ENCODE measurements at regions not wholly inside any gene's neighbourhood (a gene's known extent, or its start where the extent isn't known, plus 50 kb on each side); places are given as distances from the start of the nearest gene placed in this dataset.

DNA sequence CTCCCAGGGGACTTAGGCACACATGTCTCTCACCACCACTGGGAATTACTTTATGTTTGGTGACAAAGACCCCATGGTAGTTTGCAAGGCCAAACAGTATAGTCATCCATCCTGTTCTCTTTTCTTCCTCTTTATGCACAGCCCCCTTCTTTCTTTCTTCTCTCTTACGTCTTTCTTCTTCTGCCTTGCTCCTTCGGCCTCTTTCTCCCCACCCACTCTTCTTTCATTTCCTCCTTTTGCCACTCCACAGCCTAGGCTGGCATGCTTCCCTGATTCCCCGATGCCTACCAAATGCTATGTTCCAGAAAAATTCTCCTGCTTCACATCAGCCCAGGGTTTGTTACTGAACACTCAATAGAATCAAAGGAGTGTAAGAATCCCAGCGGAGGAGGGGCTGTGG is 62.4 kb upstream of the MKLN1 start:
- DNase-seq (ENCODE audit: low read depth in 2 of 2) = no peak

GRCh38 chr7:131267631-131268030 is 60.0 kb upstream of the MKLN1 start:
- no peak for DNase-seq (ENCODE audit: low read depth in 2 of 2)

DNA sequence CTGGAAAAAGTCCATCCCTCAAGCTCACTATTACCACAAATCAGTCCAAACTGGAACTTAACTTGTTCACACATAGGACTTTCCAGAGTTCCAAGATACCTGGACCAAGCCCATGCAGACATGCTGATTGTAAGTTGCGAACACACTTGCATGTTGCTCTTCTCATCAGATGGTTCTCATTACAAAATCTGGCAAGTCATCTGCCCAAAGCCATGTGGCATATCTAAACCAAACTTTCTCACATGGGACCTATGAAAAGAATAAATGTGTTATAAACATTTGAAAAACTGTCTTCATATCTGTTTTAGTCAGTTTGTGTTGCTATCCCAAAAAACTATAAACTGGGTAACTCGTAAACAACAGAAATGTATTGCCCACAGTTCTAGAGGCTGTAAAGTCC is 58.8 kb upstream of the MKLN1 start:
- DNase-seq (ENCODE audit: low read depth in 2 of 2) = no peak

DNA sequence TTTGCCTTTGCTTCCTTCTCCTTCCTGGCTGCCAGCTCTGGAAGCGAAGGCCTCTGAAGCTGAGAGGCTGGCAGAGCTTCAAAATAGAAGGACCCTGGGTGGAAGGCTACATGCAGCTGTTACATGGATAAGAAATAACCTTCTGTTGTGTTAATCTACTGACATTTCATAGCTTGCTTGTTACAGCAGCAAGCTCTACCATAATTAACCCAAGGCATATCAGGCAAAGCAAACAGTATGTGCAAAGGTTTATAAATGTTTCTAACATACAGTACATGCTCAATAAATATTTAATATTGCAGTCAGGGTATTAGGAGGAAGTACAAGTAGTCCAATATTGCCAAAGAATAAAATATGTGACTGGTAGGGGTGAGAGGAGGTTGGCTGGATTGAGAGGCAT is 55.6 kb upstream of the MKLN1 start:
- DNase-seq (ENCODE audit: low read depth in 2 of 2) = no peak

- DNase-seq (ENCODE audit: low read depth in 2 of 2) = no peak
These were observed 52.7 kb upstream of the MKLN1 start for GRCh38 chr7:131274986-131275385.

- DNase-seq (ENCODE audit: low read depth in 2 of 2) = no peak
These were observed 51.5 kb upstream of the MKLN1 start for GRCh38 chr7:131276190-131276589.

DNA sequence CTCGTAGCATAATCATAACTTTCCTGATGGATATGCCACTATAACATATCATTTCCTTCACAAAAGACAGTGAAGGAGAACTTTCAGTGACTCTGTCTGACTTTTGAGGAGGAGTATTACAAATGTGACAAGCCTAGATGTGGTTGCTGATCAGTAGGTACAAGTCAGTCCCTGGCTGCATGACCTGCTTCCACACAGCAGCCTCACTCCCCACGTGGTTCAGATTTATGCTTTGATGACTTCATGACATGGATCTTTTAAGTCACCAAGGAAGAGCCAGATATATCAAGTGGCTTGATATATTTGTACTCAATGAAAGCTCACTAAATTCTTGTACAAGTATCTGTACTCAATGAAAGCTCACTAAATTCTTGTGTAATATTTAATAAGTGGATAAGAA is 50.9 kb upstream of the MKLN1 start:
- DNase-seq (ENCODE audit: low read depth in 2 of 2) = no peak
